Calu3 (cell line): ENCODE measurements at regions not wholly inside any gene's neighbourhood (a gene's known extent, or its start where the extent isn't known, plus 50 kb on each side); places are given as distances from the start of the nearest gene placed in this dataset.
A peak's percentile ranks its signal among the peaks of the same experiment; 100 is the strongest.

ENCODE experiments used
- BruUV-seq: library from RNA; stranded (reverse); fragments of 400-500 nt; replicated peaks from 2 replicates; lab custom pipeline; 2021; lab: Mats Ljungman, UMichigan
- CTCF ChIA-PET: fragments of 300-600 bp; sonication (Branson Sonifier 250); formaldehyde crosslinking; loops from one replicate; lab custom pipeline; 2022; ENCODE audit warnings: antibody characterized with exemption; lab: Charles Lee
- DNase-seq: peaks from one replicate; pipeline ENCODE4 v3.0.0; 2022
- H3K27ac Mint-ChIP-seq: one replicate; pipeline ENCODE4 v1.8.0; 2022; ENCODE audit warnings: mixed read lengths; ENCODE audit not compliant: unreplicated experiment
- H3K27me3 Mint-ChIP-seq: one replicate; pipeline ENCODE4 v1.8.0; 2022; ENCODE audit warnings: mixed read lengths; ENCODE audit not compliant: unreplicated experiment
- H3K36me3 Mint-ChIP-seq: one replicate; pipeline ENCODE4 v1.8.0; 2022; ENCODE audit warnings: mild to moderate bottlenecking, moderate library complexity, mixed read lengths; ENCODE audit not compliant: insufficient read depth, unreplicated experiment
- H3K4me1 Mint-ChIP-seq: one replicate; pipeline ENCODE4 v1.8.0; 2022; ENCODE audit warnings: mild to moderate bottlenecking, low read depth, mixed read lengths; ENCODE audit not compliant: unreplicated experiment
- H3K4me3 Mint-ChIP-seq: one replicate; pipeline ENCODE4 v1.8.0; 2022; ENCODE audit warnings: mild to moderate bottlenecking, low read depth, moderate library complexity, mixed read lengths; ENCODE audit not compliant: unreplicated experiment
- H3K9me3 Mint-ChIP-seq: one replicate; pipeline ENCODE4 v1.8.0; 2022; ENCODE audit warnings: low read depth, mixed read lengths; ENCODE audit not compliant: unreplicated experiment
- intact Hi-C: fragments of 100-400 bp; cut with micrococcal nuclease; formaldehyde crosslinking; loops from one replicate; pipeline ENCODE4 v1.10.0; 2022; ENCODE audit not compliant: unreplicated experiment
- TF ChIP-seq, protein P1 (sequence below): fragments of 200-600 bp; IDR thresholded peaks from one replicate; pipeline ENCODE4 v1.8.0; 2022; ENCODE audit warnings: antibody characterized with exemption; ENCODE audit not compliant: unreplicated experiment

DNA sequence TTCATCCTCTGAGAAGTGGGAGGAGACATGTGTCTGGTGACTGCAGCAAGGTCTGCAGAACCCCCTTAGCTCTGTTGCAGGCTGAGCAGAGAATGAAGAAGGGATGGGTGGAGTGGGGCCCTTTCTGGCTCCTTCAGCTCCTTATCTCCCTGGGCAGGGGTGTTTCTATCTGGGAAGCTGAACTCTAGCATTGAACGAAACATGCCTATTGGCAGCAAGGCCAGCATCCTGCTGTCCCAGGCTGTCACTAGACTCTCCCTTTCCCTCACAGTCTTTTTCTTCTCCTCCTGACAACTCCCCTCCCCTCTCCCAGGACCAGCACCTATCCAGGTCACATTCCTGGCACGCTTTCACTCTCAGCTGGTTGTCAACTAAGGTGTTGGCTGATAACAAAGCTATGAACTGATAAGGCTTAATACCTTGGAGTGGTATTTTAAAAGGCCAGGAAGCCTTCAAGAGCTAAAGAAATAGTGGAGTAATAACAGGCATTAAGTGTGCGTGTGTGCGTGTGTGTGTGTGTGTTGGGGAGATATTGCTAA, 128.8 kb upstream of the FZD8 start:
- TF ChIP-seq, protein P1, sequence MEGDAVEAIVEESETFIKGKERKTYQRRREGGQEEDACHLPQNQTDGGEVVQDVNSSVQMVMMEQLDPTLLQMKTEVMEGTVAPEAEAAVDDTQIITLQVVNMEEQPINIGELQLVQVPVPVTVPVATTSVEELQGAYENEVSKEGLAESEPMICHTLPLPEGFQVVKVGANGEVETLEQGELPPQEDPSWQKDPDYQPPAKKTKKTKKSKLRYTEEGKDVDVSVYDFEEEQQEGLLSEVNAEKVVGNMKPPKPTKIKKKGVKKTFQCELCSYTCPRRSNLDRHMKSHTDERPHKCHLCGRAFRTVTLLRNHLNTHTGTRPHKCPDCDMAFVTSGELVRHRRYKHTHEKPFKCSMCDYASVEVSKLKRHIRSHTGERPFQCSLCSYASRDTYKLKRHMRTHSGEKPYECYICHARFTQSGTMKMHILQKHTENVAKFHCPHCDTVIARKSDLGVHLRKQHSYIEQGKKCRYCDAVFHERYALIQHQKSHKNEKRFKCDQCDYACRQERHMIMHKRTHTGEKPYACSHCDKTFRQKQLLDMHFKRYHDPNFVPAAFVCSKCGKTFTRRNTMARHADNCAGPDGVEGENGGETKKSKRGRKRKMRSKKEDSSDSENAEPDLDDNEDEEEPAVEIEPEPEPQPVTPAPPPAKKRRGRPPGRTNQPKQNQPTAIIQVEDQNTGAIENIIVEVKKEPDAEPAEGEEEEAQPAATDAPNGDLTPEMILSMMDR = no peak
- no peak overlapping the region for H3K4me3 Mint-ChIP-seq
- H3K27me3 Mint-ChIP-seq = no peaks in the 10 kb centered on the region
- intact Hi-C loops = no loop called here
- no peak for DNase-seq
- no peak overlapping the region for H3K27ac Mint-ChIP-seq
- peaks cover 43% of the 10 kb centered on the region for H3K4me1 Mint-ChIP-seq
- CTCF ChIA-PET = interaction anchor here (0.6 to 1.3 kb wide), 3 partner anchors 14 to 184 kb away, joined by 3 to 6 read pairs (median 4); no protein-coding TSS in a partner anchor
- BruUV-seq = no TSS peak
- no peaks in the 10 kb centered on the region for H3K36me3 Mint-ChIP-seq
- H3K9me3 Mint-ChIP-seq = peaks cover 3% of the 10 kb centered on the region

DNA sequence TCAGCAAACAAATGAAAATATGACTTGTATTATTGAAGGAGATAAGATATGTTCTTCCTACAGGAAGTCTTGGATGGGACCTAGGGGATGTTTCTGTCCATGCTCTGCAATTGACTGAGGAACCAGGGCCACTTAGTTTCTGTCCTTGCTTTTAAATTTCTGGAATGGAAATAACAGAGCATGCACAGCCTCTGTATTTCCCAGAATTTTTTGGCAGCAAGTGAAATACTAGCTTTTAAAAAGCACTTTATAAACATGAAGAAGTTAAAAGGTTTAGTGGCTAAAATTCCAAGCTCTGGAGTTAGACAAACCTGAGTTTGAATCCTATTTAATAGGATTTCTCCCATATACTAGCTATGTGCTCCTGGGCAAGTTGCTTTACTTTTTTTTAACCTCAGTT, 127.7 kb upstream of the FZD8 start:
- no TSS peak for BruUV-seq
- H3K4me1 Mint-ChIP-seq = peaks cover 53% of the 10 kb centered on the region

DNA sequence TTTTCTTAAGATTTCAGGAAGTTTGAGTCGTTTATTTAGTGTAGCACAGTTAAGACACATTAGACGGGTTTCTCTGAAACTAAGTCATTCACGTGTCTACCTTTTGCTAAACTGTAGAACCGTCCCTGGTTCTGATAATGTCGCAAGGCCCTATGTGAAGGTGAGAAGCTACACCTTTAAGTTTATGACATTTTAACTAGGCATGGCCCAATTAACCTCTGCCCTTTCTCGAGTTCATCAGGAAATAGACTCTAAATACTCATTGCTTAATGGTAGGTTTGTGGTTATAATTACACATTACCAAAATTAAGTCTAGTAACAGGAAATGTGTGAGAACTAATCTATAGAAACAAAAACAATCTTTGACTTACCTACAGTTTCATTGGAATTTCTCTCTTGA, 126.6 kb upstream of the FZD8 start:
- BruUV-seq = no TSS peak
- TF ChIP-seq, protein P1 = no peak
- Mint-ChIP-seq H3K27ac (peak overlapping the region; percentile 41), H3K4me1 (peaks cover 54% of the 10 kb centered on the region), H3K4me3 (no peak overlapping the region), H3K9me3 (peaks cover 3% of the 10 kb centered on the region), H3K27me3 (no peaks in the 10 kb centered on the region), H3K36me3 (peaks cover 8% of the 10 kb centered on the region)
- intact Hi-C loops = no loop called here
- no peak for DNase-seq
- CTCF ChIA-PET = interaction anchor here (0.9 kb wide), 1 partner anchor 8 kb away, joined by 3 read pairs; no protein-coding TSS in a partner anchor

More for the DNA sequence above, 127.7 kb upstream of the FZD8 start:
- TF ChIP-seq, protein P1 = no peak
- intact Hi-C loops = no loop called here
- Mint-ChIP-seq H3K27ac (no peak overlapping the region), H3K4me3 (no peak overlapping the region), H3K9me3 (peaks cover 3% of the 10 kb centered on the region), H3K36me3 (peaks cover 7% of the 10 kb centered on the region), H3K27me3 (no peaks in the 10 kb centered on the region)
- CTCF ChIA-PET = interaction anchor here (0.6 kb wide), 1 partner anchor 129 kb away, joined by 3 read pairs; no protein-coding TSS in a partner anchor
- DNase-seq = no peak

DNA sequence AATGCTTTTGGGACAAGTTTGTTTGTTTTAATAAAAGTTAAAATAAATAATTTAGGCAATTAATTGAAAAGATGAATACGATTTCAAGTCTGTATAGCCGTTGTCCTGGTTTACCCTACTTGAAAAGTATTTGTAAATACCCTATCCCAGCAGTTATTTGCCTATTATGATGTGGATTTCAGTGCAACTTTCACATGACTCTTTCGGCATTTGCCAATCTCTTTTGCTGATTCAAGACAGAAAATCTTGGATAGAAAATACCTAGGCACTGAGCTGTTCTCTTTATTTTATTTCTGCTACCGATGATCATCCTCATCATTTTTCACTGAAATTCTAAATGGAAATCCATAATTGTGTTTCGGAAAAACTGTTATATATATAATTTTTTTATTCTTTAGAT, 125.9 kb upstream of the FZD8 start:
- intact Hi-C loops = no loop called here
- CTCF ChIA-PET = no interaction called here
- Mint-ChIP-seq H3K27me3 (no peaks in the 10 kb centered on the region), H3K9me3 (no peaks in the 10 kb centered on the region), H3K4me3 (no peak overlapping the region), H3K4me1 (peaks cover 54% of the 10 kb centered on the region), H3K27ac (peak overlapping the region; percentile 41), H3K36me3 (peaks cover 8% of the 10 kb centered on the region)
- no peak for DNase-seq
- BruUV-seq = no TSS peak
- TF ChIP-seq, protein P1 = no peak
